ENCODE measurements at regions not wholly inside any gene's neighbourhood (a gene's known extent, or its start where the extent isn't known, plus 50 kb on each side); places are given as distances from the start of the nearest gene placed in this dataset.
"Not testable (repeated sequence)": the region's sequence is repeated elsewhere in the genome, so short reads cannot be mapped to it uniquely, and the experiment has no call there.

- no peaks in the 10 kb centered on the region for H3K36me3 ChIP-seq
- no peak overlapping the region for H3K4me3 ChIP-seq
- no peak overlapping the region for H3K27ac ChIP-seq
- no peak for TF ChIP-seq Cebpa-rat (IDR thresholded peaks at IDR 0.05)
- no peaks in the 10 kb centered on the region for H4K20me1 ChIP-seq
- no peaks in the 10 kb centered on the region for H3K27me3 ChIP-seq
- H3K9ac ChIP-seq: no peak overlapping the region
- no peak overlapping the region for H3K4me2 ChIP-seq
- H3K4me1 ChIP-seq: peaks cover 0 to 25% (median 2%) of the 10 kb centered on the region in 10 experiments; a peak in 7 of 20 replicates
- no peaks in the 10 kb centered on the region for H3K9me3 ChIP-seq (replicated peaks in 1 of 11)
Measured at GRCh38 chr3:181613191-181613590, 98.5 kb upstream of the SOX2 start.

- no peaks in the 10 kb centered on the region for H3K9me3 ChIP-seq (replicated peaks in 1 of 11)
- no peak for TF ChIP-seq Cebpa-rat (IDR thresholded peaks at IDR 0.05)
- peaks cover 0 to 19% (median 2%) of the 10 kb centered on the region in 10 experiments; a peak in 7 of 20 replicates for H3K4me1 ChIP-seq
- H3K4me2 ChIP-seq: no peak overlapping the region
- H4K20me1 ChIP-seq: no peaks in the 10 kb centered on the region
- H3K9ac ChIP-seq: no peak overlapping the region
- H3K27me3 ChIP-seq: no peaks in the 10 kb centered on the region
- no peak overlapping the region for H3K27ac ChIP-seq
- no peak overlapping the region for H3K4me3 ChIP-seq
- no peaks in the 10 kb centered on the region for H3K36me3 ChIP-seq
Measured at GRCh38 chr3:181610973-181611265, 100.8 kb upstream of the SOX2 start.

GRCh38 chr3:181610083-181610972 lies 101.4 kb upstream of the SOX2 start:
- no peaks in the 10 kb centered on the region for H3K27me3 ChIP-seq
- no peak overlapping the region for H3K27ac ChIP-seq
- H3K4me1 ChIP-seq: peaks cover 0 to 19% (median 2%) of the 10 kb centered on the region in 10 experiments; a peak in 7 of 20 replicates
- no peaks in the 10 kb centered on the region for H4K20me1 ChIP-seq
- no peaks in the 10 kb centered on the region for H3K9me3 ChIP-seq (replicated peaks in 1 of 11)
- no peak overlapping the region for H3K4me2 ChIP-seq
- H3K4me3 ChIP-seq: no peak overlapping the region
- TF ChIP-seq Cebpa-rat (IDR thresholded peaks at IDR 0.05): no peak
- H3K36me3 ChIP-seq: no peaks in the 10 kb centered on the region
- H3K9ac ChIP-seq: no peak overlapping the region

DNA sequence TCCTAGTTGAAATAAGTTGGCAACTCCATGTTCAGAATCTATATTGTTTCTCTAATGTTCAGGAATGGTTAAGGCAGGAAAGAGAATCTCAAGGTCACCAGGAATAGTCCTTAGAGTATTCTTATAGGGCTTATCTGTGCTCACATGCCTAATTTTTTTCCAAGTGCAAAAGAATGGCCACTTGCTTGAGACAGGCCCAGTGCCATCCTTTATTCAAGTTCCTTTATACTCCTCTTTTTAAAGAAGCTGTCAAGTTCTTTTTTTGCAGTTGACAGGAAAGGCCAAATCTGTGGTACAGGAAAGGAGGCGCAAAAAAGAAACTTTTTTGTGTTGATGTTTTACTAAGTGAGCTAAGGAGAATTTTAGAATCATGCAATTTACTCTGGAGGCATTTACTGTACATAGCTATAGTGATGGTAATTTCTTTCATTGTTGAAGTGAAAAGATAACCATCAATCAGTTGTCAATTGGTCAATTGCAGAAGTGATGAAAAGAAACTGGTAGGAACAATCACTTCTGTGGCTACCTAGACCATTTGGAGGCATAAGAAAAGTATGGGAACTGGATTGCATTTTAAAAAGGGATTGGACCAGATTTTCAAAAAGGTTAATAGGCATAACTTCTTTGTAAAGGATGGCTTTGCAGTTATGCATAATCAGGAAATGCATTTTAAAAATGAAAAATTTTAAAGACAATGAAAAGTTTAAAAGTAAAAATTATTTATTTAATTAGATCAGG lies 102.5 kb upstream of the SOX2 start:
- no peaks in the 10 kb centered on the region for H4K20me1 ChIP-seq
- no peaks in the 10 kb centered on the region for H3K9me3 ChIP-seq (replicated peaks in 1 of 11)
- H3K27ac ChIP-seq: no peak overlapping the region
- peaks cover 0 to 19% (median 2%) of the 10 kb centered on the region in 10 experiments; a peak in 7 of 20 replicates for H3K4me1 ChIP-seq
- H3K9ac ChIP-seq: no peak overlapping the region
- H3K27me3 ChIP-seq: no peaks in the 10 kb centered on the region
- H3K4me3 ChIP-seq: no peak overlapping the region
- TF ChIP-seq Cebpa-rat (IDR thresholded peaks at IDR 0.05): no peak
- H3K4me2 ChIP-seq: peak overlapping the region in 5 of 11 experiments; percentile 19 to 62 (median 37); a peak in 7 of 22 replicates
- no peaks in the 10 kb centered on the region for H3K36me3 ChIP-seq

DNA sequence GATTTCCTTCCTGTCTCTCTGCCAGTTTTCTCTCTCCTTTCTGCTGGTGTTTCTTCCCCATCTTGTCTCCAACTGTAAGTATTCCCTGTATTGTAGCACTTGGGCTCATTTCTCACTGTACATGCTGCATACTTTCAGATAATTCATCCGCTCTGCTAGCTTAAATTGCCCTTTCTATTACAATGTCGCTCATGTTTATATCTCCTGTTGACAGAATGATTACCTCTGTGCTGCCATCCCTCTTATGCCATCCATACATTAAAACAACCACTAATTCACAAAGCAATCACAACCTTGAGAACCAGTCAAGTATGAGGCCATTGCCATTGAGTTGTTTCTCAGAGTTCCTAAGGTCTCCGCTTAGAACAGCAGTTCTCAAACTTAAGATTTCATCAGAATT lies 107.5 kb upstream of the SOX2 start:
- H4K20me1 ChIP-seq: no peaks in the 10 kb centered on the region
- peaks cover 0 to 15% (median under 1%) of the 10 kb centered on the region in 10 experiments; a peak in 7 of 20 replicates for H3K4me1 ChIP-seq
- no peak overlapping the region for H3K9ac ChIP-seq
- no peaks in the 10 kb centered on the region for H3K9me3 ChIP-seq (replicated peaks in 1 of 11)
- H3K4me3 ChIP-seq: no peak overlapping the region
- H3K36me3 ChIP-seq: no peaks in the 10 kb centered on the region
- no peak overlapping the region for H3K27ac ChIP-seq
- no peak for TF ChIP-seq Cebpa-rat (IDR thresholded peaks at IDR 0.05)
- no peaks in the 10 kb centered on the region for H3K27me3 ChIP-seq
- H3K4me2 ChIP-seq: peak overlapping the region in 1 of 11 experiments; percentile 3; a peak in 1 of 22 replicates

DNA sequence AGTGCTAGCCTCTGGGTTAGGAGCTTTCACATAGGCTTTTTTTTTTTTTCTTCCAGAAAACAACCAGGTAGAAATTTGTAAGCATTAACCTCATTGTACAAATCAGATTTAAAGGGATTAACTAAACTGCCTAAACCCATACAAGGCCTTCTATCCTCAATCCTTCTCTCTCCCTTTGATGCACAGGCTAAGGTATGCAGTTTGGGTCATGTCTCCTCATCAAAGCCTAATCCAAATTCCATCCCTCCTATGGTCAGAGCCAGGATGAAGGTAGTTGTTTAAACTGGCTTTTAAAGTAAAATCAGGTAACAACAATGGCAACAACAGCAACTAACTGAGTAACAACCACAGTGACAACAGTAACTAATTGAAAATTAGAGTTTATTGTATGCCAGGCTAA lies 115.6 kb upstream of the SOX2 start:
- no peaks in the 10 kb centered on the region for H3K36me3 ChIP-seq
- H3K4me3 ChIP-seq: no peak overlapping the region
- no peak for TF ChIP-seq Cebpa-rat (IDR thresholded peaks at IDR 0.05)
- H3K9me3 ChIP-seq (replicated peaks in 1 of 11): peaks cover 0 to 2% (median 0%) of the 10 kb centered on the region in 11 experiments; a peak in 1 of 22 replicates
- H3K9ac ChIP-seq: no peak overlapping the region
- H3K27ac ChIP-seq: no peak overlapping the region
- no peaks in the 10 kb centered on the region for H4K20me1 ChIP-seq
- no peaks in the 10 kb centered on the region for H3K4me1 ChIP-seq
- no peak overlapping the region for H3K4me2 ChIP-seq
- H3K27me3 ChIP-seq: no peaks in the 10 kb centered on the region

DNA sequence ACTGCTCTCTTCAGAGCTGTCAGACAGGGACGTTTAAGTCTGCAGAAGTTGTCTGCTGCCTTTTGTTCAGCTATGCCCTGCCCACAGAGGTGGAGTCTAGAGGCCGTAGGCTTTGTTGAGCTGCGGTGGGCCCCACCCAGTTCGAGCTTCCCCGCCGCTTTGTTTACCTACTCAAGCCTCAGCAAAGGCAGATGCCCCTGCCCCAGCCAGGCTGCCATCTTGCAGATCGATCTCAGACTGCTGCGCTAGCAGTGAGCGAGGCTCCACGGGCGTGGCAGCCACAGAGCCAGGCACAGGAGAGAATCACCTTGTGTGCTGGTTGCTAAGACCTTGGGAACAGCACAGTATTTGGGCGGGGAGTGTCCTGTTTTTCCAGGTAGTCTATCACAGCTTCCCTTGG lies 120.8 kb upstream of the SOX2 start:
- H4K20me1 ChIP-seq, H3K27me3 ChIP-seq, H3K4me3 ChIP-seq, H3K36me3 ChIP-seq, H3K4me1 ChIP-seq, H3K4me2 ChIP-seq, H3K27ac ChIP-seq, H3K9ac ChIP-seq: not testable (repeated sequence)
- peaks cover 0 to 12% (median 5%) of the 10 kb centered on the region in 11 experiments; a peak in 5 of 22 replicates for H3K9me3 ChIP-seq (replicated peaks in 1 of 11)

GRCh38 chr3:181582619-181583018 lies 129.1 kb upstream of the SOX2 start:
- H3K4me2 ChIP-seq: no peak overlapping the region
- no peaks in the 10 kb centered on the region for H4K20me1 ChIP-seq
- no peak for TF ChIP-seq Cebpa-rat (IDR thresholded peaks at IDR 0.05)

DNA sequence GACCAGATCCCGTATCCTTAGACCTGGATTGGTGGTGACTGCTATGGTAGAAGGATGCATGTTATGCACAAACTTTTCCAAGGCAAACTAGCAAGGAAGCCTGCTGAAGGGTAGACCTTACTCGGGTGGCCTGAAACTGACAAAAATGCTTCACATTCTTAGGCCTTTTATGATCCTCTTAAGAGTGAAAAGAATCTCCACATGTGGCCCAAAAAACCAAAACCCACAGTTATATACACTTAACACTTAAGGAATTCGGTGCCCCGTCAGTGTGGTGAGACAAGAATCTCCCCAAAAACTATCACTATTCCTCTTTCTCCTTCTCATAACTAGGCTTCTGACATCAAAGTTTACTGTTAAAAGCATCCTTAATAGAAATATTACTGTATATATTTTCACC lies 130.1 kb upstream of the SOX2 start:
- Histone ChIP-seq H3K4me3 (no peak overlapping the region), H3K9ac (no peak overlapping the region), H3K4me2 (no peak overlapping the region), H3K27me3 (no peaks in the 10 kb centered on the region), H3K9me3 (replicated peaks in 1 of 11) (no peaks in the 10 kb centered on the region), H4K20me1 (no peaks in the 10 kb centered on the region), H3K36me3 (no peaks in the 10 kb centered on the region), H3K27ac (no peak overlapping the region), H3K4me1 (no peaks in the 10 kb centered on the region)
- TF ChIP-seq Cebpa-rat (IDR thresholded peaks at IDR 0.05): no peak

More at GRCh38 chr3:181582619-181583018, 129.1 kb upstream of the SOX2 start:
- no peak overlapping the region for H3K27ac ChIP-seq
- H3K4me1 ChIP-seq: no peaks in the 10 kb centered on the region
- no peaks in the 10 kb centered on the region for H3K36me3 ChIP-seq
- H3K4me3 ChIP-seq: no peak overlapping the region
- H3K27me3 ChIP-seq: no peaks in the 10 kb centered on the region
- peaks cover 0 to 6% (median 0%) of the 10 kb centered on the region in 11 experiments; a peak in 2 of 22 replicates for H3K9me3 ChIP-seq (replicated peaks in 1 of 11)
- no peak overlapping the region for H3K9ac ChIP-seq
